Type B pancreatic cell (in vitro differentiated cells): ENCODE measurements at regions not wholly inside any gene's neighbourhood (a gene's known extent, or its start where the extent isn't known, plus 50 kb on each side); places are given as distances from the start of the nearest gene placed in this dataset.

Experiments
- DNase-seq: peaks from one replicate; pipeline ENCODE4 v3.0.0; 2021; ENCODE audit warnings: mixed read lengths; ENCODE audit not compliant: unreplicated experiment; ENCODE audit errors: extremely low spot score
- H3K27ac Mint-ChIP-seq: 2 replicates; pipeline ENCODE4 v1.8.0; 2021; ENCODE audit warnings: mild to moderate bottlenecking, mixed read lengths
- H3K27me3 Mint-ChIP-seq: 2 replicates; pipeline ENCODE4 v1.8.0; 2021; ENCODE audit warnings: mixed read lengths
- H3K36me3 Mint-ChIP-seq: 2 replicates; pipeline ENCODE4 v1.8.0; 2021; ENCODE audit warnings: mixed read lengths
- H3K4me1 Mint-ChIP-seq: one replicate; pipeline ENCODE4 v1.8.0; 2021; ENCODE audit warnings: mixed read lengths; ENCODE audit not compliant: unreplicated experiment
- H3K4me3 Mint-ChIP-seq: 2 replicates; pipeline ENCODE4 v1.8.0; 2021; ENCODE audit warnings: mild to moderate bottlenecking, mixed read lengths
- H3K9me3 Mint-ChIP-seq: 2 replicates; pipeline ENCODE4 v1.8.0; 2021; ENCODE audit warnings: mixed read lengths
- CTCF ChIP-seq: fragments of 200-600 bp; sonication (generic); conservative IDR thresholded peaks from 2 replicates; pipeline ENCODE4 v1.5.0; 2021; ENCODE audit warnings: antibody characterized with exemption, mild to moderate bottlenecking

- H3K9me3 Mint-ChIP-seq, result no peaks in the 10 kb centered on the region
- no peak for TF ChIP-seq CTCF
These were observed 174.8 kb upstream of the GSC start for GRCh38 chr14:94944636-94945258.

GRCh38 chr14:94942601-94943000, 172.7 kb upstream of the GSC start:
- no peak for TF ChIP-seq CTCF

More at GRCh38 chr14:94944636-94945258, 174.8 kb upstream of the GSC start:
- Mint-ChIP-seq H3K27me3 (peaks cover 2% of the 10 kb centered on the region), H3K4me3 (no peak overlapping the region), H3K4me1 (no peaks in the 10 kb centered on the region), H3K27ac (no peak overlapping the region), H3K36me3 (peaks cover 5% of the 10 kb centered on the region)
- DNase-seq, result no peak

GRCh38 chr14:94941311-94941710, 171.4 kb upstream of the GSC start:
- Mint-ChIP-seq H3K36me3 (peaks cover 5% of the 10 kb centered on the region), H3K4me1 (no peaks in the 10 kb centered on the region), H3K27ac (no peak overlapping the region), H3K27me3 (no peaks in the 10 kb centered on the region), H3K9me3 (no peaks in the 10 kb centered on the region), H3K4me3 (no peak overlapping the region)
- DNase-seq, result no peak
- TF ChIP-seq CTCF, result no peak

More at GRCh38 chr14:94942601-94943000, 172.7 kb upstream of the GSC start:
- Mint-ChIP-seq H3K9me3 (no peaks in the 10 kb centered on the region), H3K27ac (no peak overlapping the region), H3K36me3 (peaks cover 5% of the 10 kb centered on the region), H3K27me3 (no peaks in the 10 kb centered on the region), H3K4me1 (no peaks in the 10 kb centered on the region), H3K4me3 (no peak overlapping the region)
- no peak for DNase-seq

GRCh38 chr14:94940263-94940993, 170.5 kb upstream of the GSC start:
- H3K36me3 Mint-ChIP-seq, result no peaks in the 10 kb centered on the region
- no peaks in the 10 kb centered on the region for H3K27me3 Mint-ChIP-seq
- no peaks in the 10 kb centered on the region for H3K9me3 Mint-ChIP-seq
- TF ChIP-seq CTCF, result no peak
- H3K4me3 Mint-ChIP-seq, result no peak overlapping the region
- no peaks in the 10 kb centered on the region for H3K4me1 Mint-ChIP-seq
- no peak for DNase-seq
- H3K27ac Mint-ChIP-seq, result no peak overlapping the region

- Mint-ChIP-seq H3K27ac (no peak overlapping the region), H3K4me3 (no peak overlapping the region), H3K27me3 (peaks cover 6% of the 10 kb centered on the region), H3K4me1 (peaks cover 3% of the 10 kb centered on the region), H3K36me3 (no peaks in the 10 kb centered on the region), H3K9me3 (no peaks in the 10 kb centered on the region)
- no peak for DNase-seq
- TF ChIP-seq CTCF, result no peak
These were observed 168.1 kb upstream of the GSC start for GRCh38 chr14:94938016-94938415.
